ENCODE measurements at regions not wholly inside any gene's neighbourhood (a gene's known extent, or its start where the extent isn't known, plus 50 kb on each side); places are given as distances from the start of the nearest gene placed in this dataset.
"Not testable (repeated sequence)": the region's sequence is repeated elsewhere in the genome, so short reads cannot be mapped to it uniquely, and the experiment has no call there.

- no peak overlapping the region for H3K9ac ChIP-seq (ENCODE audit: low read length in 5 of 5)
- no peak overlapping the region for H3K4me3 ChIP-seq (ENCODE audit: low read depth in 1 of 5, low read length in 5 of 5)
- H3K36me3 ChIP-seq (ENCODE audit: control insufficient read depth in 5 of 5, insufficient read depth in 5 of 5, low read length in 5 of 5) = no peaks in the 10 kb centered on the region
- H3K4me1 ChIP-seq (ENCODE audit: control insufficient read depth in 5 of 5, insufficient read depth in 5 of 5, low read length in 5 of 5) = no peaks in the 10 kb centered on the region
- H3K27me3 ChIP-seq (ENCODE audit: control insufficient read depth in 5 of 5, insufficient read depth in 4 of 5, low read length in 5 of 5) = no peaks in the 10 kb centered on the region
- peaks cover 0 to 3% (median 0%) of the 10 kb centered on the region in 5 donors for H3K9me3 ChIP-seq (ENCODE audit: control insufficient read depth in 5 of 5, low read length in 5 of 5)
- no peak overlapping the region for H3K27ac ChIP-seq (ENCODE audit: low read depth, low read length)
Observed at GRCh38 chr13:64506246-64506645, 2723.9 kb downstream of the PCDH9 start.

- Histone ChIP-seq H3K4me1 (ENCODE audit: control insufficient read depth in 5 of 5, insufficient read depth in 5 of 5, low read length in 5 of 5) (no peaks in the 10 kb centered on the region), H3K36me3 (ENCODE audit: control insufficient read depth in 5 of 5, insufficient read depth in 5 of 5, low read length in 5 of 5) (no peaks in the 10 kb centered on the region), H3K4me3 (ENCODE audit: low read depth in 1 of 5, low read length in 5 of 5) (no peak overlapping the region), H3K9ac (ENCODE audit: low read length in 5 of 5) (no peak overlapping the region), H3K9me3 (ENCODE audit: control insufficient read depth in 5 of 5, low read length in 5 of 5) (peaks cover 0 to 3% (median 0%) of the 10 kb centered on the region in 5 donors), H3K27me3 (ENCODE audit: control insufficient read depth in 5 of 5, insufficient read depth in 4 of 5, low read length in 5 of 5) (no peaks in the 10 kb centered on the region), H3K27ac (ENCODE audit: low read depth, low read length) (no peak overlapping the region)
Observed at GRCh38 chr13:64505336-64505910, 2724.7 kb downstream of the PCDH9 start.

- no peaks in the 10 kb centered on the region for H3K4me1 ChIP-seq (ENCODE audit: control insufficient read depth in 5 of 5, insufficient read depth in 5 of 5, low read length in 5 of 5)
- H3K36me3 ChIP-seq (ENCODE audit: control insufficient read depth in 5 of 5, insufficient read depth in 5 of 5, low read length in 5 of 5) = no peaks in the 10 kb centered on the region
- no peaks in the 10 kb centered on the region for H3K27me3 ChIP-seq (ENCODE audit: control insufficient read depth in 5 of 5, insufficient read depth in 4 of 5, low read length in 5 of 5)
- no peak overlapping the region for H3K9ac ChIP-seq (ENCODE audit: low read length in 5 of 5)
- H3K4me3 ChIP-seq (ENCODE audit: low read depth in 1 of 5, low read length in 5 of 5) = no peak overlapping the region
- H3K27ac ChIP-seq (ENCODE audit: low read depth, low read length) = no peak overlapping the region
- no peaks in the 10 kb centered on the region for H3K9me3 ChIP-seq (ENCODE audit: control insufficient read depth in 5 of 5, low read length in 5 of 5)
Observed at GRCh38 chr13:64488731-64489130, 2741.4 kb downstream of the PCDH9 start.

- Histone ChIP-seq H3K4me3 (ENCODE audit: low read depth in 1 of 5, low read length in 5 of 5) (no peak overlapping the region), H3K27me3 (ENCODE audit: control insufficient read depth in 5 of 5, insufficient read depth in 4 of 5, low read length in 5 of 5) (no peaks in the 10 kb centered on the region), H3K4me1 (ENCODE audit: control insufficient read depth in 5 of 5, insufficient read depth in 5 of 5, low read length in 5 of 5) (no peaks in the 10 kb centered on the region), H3K27ac (ENCODE audit: low read depth, low read length) (no peak overlapping the region), H3K36me3 (ENCODE audit: control insufficient read depth in 5 of 5, insufficient read depth in 5 of 5, low read length in 5 of 5) (no peaks in the 10 kb centered on the region), H3K9me3 (ENCODE audit: control insufficient read depth in 5 of 5, low read length in 5 of 5) (no peaks in the 10 kb centered on the region), H3K9ac (ENCODE audit: low read length in 5 of 5) (no peak overlapping the region)
Observed at GRCh38 chr13:64482373-64482772, 2747.8 kb downstream of the PCDH9 start.

- Histone ChIP-seq H3K9me3 (ENCODE audit: control insufficient read depth in 5 of 5, low read length in 5 of 5) (peaks cover 0 to 4% (median 0%) of the 10 kb centered on the region in 5 donors), H3K36me3 (ENCODE audit: control insufficient read depth in 5 of 5, insufficient read depth in 5 of 5, low read length in 5 of 5) (no peaks in the 10 kb centered on the region), H3K9ac (ENCODE audit: low read length in 5 of 5) (no peak overlapping the region), H3K27me3 (ENCODE audit: control insufficient read depth in 5 of 5, insufficient read depth in 4 of 5, low read length in 5 of 5) (no peaks in the 10 kb centered on the region), H3K4me3 (ENCODE audit: low read depth in 1 of 5, low read length in 5 of 5) (no peak overlapping the region), H3K4me1 (ENCODE audit: control insufficient read depth in 5 of 5, insufficient read depth in 5 of 5, low read length in 5 of 5) (no peaks in the 10 kb centered on the region), H3K27ac (ENCODE audit: low read depth, low read length) (no peak overlapping the region)
Observed at GRCh38 chr13:64480672-64481071, 2749.5 kb downstream of the PCDH9 start.

- Histone ChIP-seq H3K27ac (ENCODE audit: low read depth, low read length) (no peak overlapping the region), H3K4me1 (ENCODE audit: control insufficient read depth in 5 of 5, insufficient read depth in 5 of 5, low read length in 5 of 5) (no peaks in the 10 kb centered on the region), H3K9ac (ENCODE audit: low read length in 5 of 5) (no peak overlapping the region), H3K27me3 (ENCODE audit: control insufficient read depth in 5 of 5, insufficient read depth in 4 of 5, low read length in 5 of 5) (no peaks in the 10 kb centered on the region), H3K9me3 (ENCODE audit: control insufficient read depth in 5 of 5, low read length in 5 of 5) (peaks cover 0 to 4% (median 0%) of the 10 kb centered on the region in 5 donors), H3K4me3 (ENCODE audit: low read depth in 1 of 5, low read length in 5 of 5) (no peak overlapping the region), H3K36me3 (ENCODE audit: control insufficient read depth in 5 of 5, insufficient read depth in 5 of 5, low read length in 5 of 5) (no peaks in the 10 kb centered on the region)
Observed at GRCh38 chr13:64480211-64480610, 2749.9 kb downstream of the PCDH9 start.

GRCh38 chr13:64477146-64477545 lies 2753.0 kb downstream of the PCDH9 start:
- H3K9ac ChIP-seq (ENCODE audit: low read length in 5 of 5) = no peak overlapping the region
- H3K27ac ChIP-seq (ENCODE audit: low read depth, low read length) = no peak overlapping the region
- H3K36me3 ChIP-seq (ENCODE audit: control insufficient read depth in 5 of 5, insufficient read depth in 5 of 5, low read length in 5 of 5) = no peaks in the 10 kb centered on the region
- H3K9me3 ChIP-seq (ENCODE audit: control insufficient read depth in 5 of 5, low read length in 5 of 5) = peaks cover 0 to 4% (median 0%) of the 10 kb centered on the region in 5 donors
- H3K27me3 ChIP-seq (ENCODE audit: control insufficient read depth in 5 of 5, insufficient read depth in 4 of 5, low read length in 5 of 5) = no peaks in the 10 kb centered on the region
- no peaks in the 10 kb centered on the region for H3K4me1 ChIP-seq (ENCODE audit: control insufficient read depth in 5 of 5, insufficient read depth in 5 of 5, low read length in 5 of 5)
- no peak overlapping the region for H3K4me3 ChIP-seq (ENCODE audit: low read depth in 1 of 5, low read length in 5 of 5)

GRCh38 chr13:64476041-64476568 lies 2754.0 kb downstream of the PCDH9 start:
- not testable (repeated sequence) for H3K9ac ChIP-seq (ENCODE audit: low read length in 5 of 5); H3K4me1 ChIP-seq (ENCODE audit: control insufficient read depth in 5 of 5, insufficient read depth in 5 of 5, low read length in 5 of 5); H3K36me3 ChIP-seq (ENCODE audit: control insufficient read depth in 5 of 5, insufficient read depth in 5 of 5, low read length in 5 of 5); H3K27me3 ChIP-seq (ENCODE audit: control insufficient read depth in 5 of 5, insufficient read depth in 4 of 5, low read length in 5 of 5); H3K4me3 ChIP-seq (ENCODE audit: low read depth in 1 of 5, low read length in 5 of 5); H3K9me3 ChIP-seq (ENCODE audit: control insufficient read depth in 5 of 5, low read length in 5 of 5); H3K27ac ChIP-seq (ENCODE audit: low read depth, low read length)

- Histone ChIP-seq H3K36me3 (ENCODE audit: control insufficient read depth in 5 of 5, insufficient read depth in 5 of 5, low read length in 5 of 5) (no peaks in the 10 kb centered on the region), H3K4me3 (ENCODE audit: low read depth in 1 of 5, low read length in 5 of 5) (no peak overlapping the region), H3K4me1 (ENCODE audit: control insufficient read depth in 5 of 5, insufficient read depth in 5 of 5, low read length in 5 of 5) (no peaks in the 10 kb centered on the region), H3K9ac (ENCODE audit: low read length in 5 of 5) (no peak overlapping the region), H3K9me3 (ENCODE audit: control insufficient read depth in 5 of 5, low read length in 5 of 5) (peaks cover 0 to 4% (median 0%) of the 10 kb centered on the region in 5 donors), H3K27ac (ENCODE audit: low read depth, low read length) (no peak overlapping the region), H3K27me3 (ENCODE audit: control insufficient read depth in 5 of 5, insufficient read depth in 4 of 5, low read length in 5 of 5) (no peaks in the 10 kb centered on the region)
Observed at GRCh38 chr13:64471916-64472315, 2758.2 kb downstream of the PCDH9 start.

- Histone ChIP-seq H3K4me1 (ENCODE audit: control insufficient read depth in 5 of 5, insufficient read depth in 5 of 5, low read length in 5 of 5) (no peaks in the 10 kb centered on the region), H3K36me3 (ENCODE audit: control insufficient read depth in 5 of 5, insufficient read depth in 5 of 5, low read length in 5 of 5) (no peaks in the 10 kb centered on the region), H3K27me3 (ENCODE audit: control insufficient read depth in 5 of 5, insufficient read depth in 4 of 5, low read length in 5 of 5) (no peaks in the 10 kb centered on the region), H3K9me3 (ENCODE audit: control insufficient read depth in 5 of 5, low read length in 5 of 5) (no peaks in the 10 kb centered on the region), H3K9ac (ENCODE audit: low read length in 5 of 5) (no peak overlapping the region), H3K27ac (ENCODE audit: low read depth, low read length) (no peak overlapping the region), H3K4me3 (ENCODE audit: low read depth in 1 of 5, low read length in 5 of 5) (no peak overlapping the region)
Observed at GRCh38 chr13:64470751-64471150, 2759.4 kb downstream of the PCDH9 start.
